Endothelial cell of umbilical vein (primary cell): ENCODE measurements at regions not wholly inside any gene's neighbourhood (a gene's known extent, or its start where the extent isn't known, plus 50 kb on each side); places are given as distances from the start of the nearest gene placed in this dataset.

Experiments used
- BruUV-seq: library from RNA; stranded (reverse); fragments of 400-500 nt; replicated peaks from 2 replicates; lab custom pipeline; 2021; lab: Mats Ljungman, UMichigan
- CTCF ChIA-PET: fragments of 300-600, 350-600 bp; sonication (Branson Sonifier 250); formaldehyde crosslinking; loops from one replicate; lab custom pipeline; 2021; ENCODE audit warnings: antibody characterized with exemption, inconsistent platforms; lab: Charles Lee
- POLR2A ChIA-PET: fragments of 300-600, 350-600 bp; sonication (Branson Sonifier 250); formaldehyde crosslinking; loops from one replicate; lab custom pipeline; 2021; ENCODE audit warnings: antibody characterized with exemption, inconsistent platforms; lab: Charles Lee
- DNase-seq: peaks from one replicate; pipeline ENCODE4 v3.0.0-alpha.2; 2011; ENCODE audit warnings: low read depth, low spot score
- FAIRE-seq: peaks from 2 replicates; lab custom pipeline; 2011; peaks lifted over from hg19 to GRCh38; lab: Jason Lieb, UNC
- H2AFZ ChIP-seq: 2 replicates; pipeline ENCODE4 v1.6.0; 2012; ENCODE audit warnings: low read depth, low read length, control low read depth, inconsistent platforms
- H3K27ac ChIP-seq: 2 replicates; pipeline ENCODE4 v1.5.1; 2011; ENCODE audit warnings: low read depth, mild to moderate bottlenecking, control low read depth, low read length, moderate library complexity; ENCODE audit not compliant: insufficient read depth
- H3K27me3 ChIP-seq, 2 experiments: 2 replicates each; pipeline versions ENCODE4 v1.6.0 to v1.6.1; 2011; ENCODE audit warnings: low read length in 2 of 2, mixed read lengths in 1 of 2; ENCODE audit not compliant: control insufficient read depth in 2 of 2, insufficient read depth in 2 of 2
- H3K36me3 ChIP-seq, 2 experiments: 2 replicates in 1 of 2; 3 replicates in 1 of 2; pipeline ENCODE4 v1.5.1; 2011; ENCODE audit warnings: low read length in 2 of 2, mild to moderate bottlenecking in 1 of 2, moderate library complexity in 1 of 2; ENCODE audit not compliant: control insufficient read depth in 2 of 2, insufficient read depth in 2 of 2; ENCODE audit errors: extremely low read depth in 1 of 2
- H3K4me1 ChIP-seq: 3 replicates; pipeline ENCODE4 v1.5.1; 2011; ENCODE audit warnings: mild to moderate bottlenecking, low read length; ENCODE audit not compliant: control insufficient read depth, insufficient read depth; ENCODE audit errors: extremely low read depth
- H3K4me2 ChIP-seq: 2 replicates; pipeline ENCODE4 v1.6.1; 2011; ENCODE audit warnings: low read length, control low read depth, mixed read lengths; ENCODE audit not compliant: insufficient read depth
- H3K4me3 ChIP-seq, 3 experiments: fragments of 200-600 bp in 1 of 3; sonication (generic), shearing (Covaris generic) in 1 of 3; replicated peaks in 1 of 3; 2 replicates each; pipeline ENCODE4 v1.5.1; 2011 to 2016; ENCODE audit warnings: control low read depth in 3 of 3, low read length in 3 of 3, mild to moderate bottlenecking in 2 of 3, inconsistent platforms in 1 of 3, low read depth in 1 of 3, moderate library complexity in 1 of 3; ENCODE audit not compliant: insufficient read depth in 1 of 3
- H3K79me2 ChIP-seq: 2 replicates; pipeline ENCODE4 v1.6.0; 2012; ENCODE audit warnings: low read length, inconsistent platforms; ENCODE audit not compliant: control insufficient read depth, insufficient read depth
- H3K9ac ChIP-seq: replicated peaks from 2 replicates; pipeline ENCODE3; 2011; ENCODE audit warnings: low read length, control low read depth; ENCODE audit not compliant: insufficient read depth; ENCODE audit errors: extremely low read depth
- H3K9me1 ChIP-seq: replicated peaks from 3 replicates; pipeline ENCODE4 v1.6.0; 2011; ENCODE audit warnings: mild to moderate bottlenecking, low read length; ENCODE audit not compliant: control insufficient read depth, insufficient read depth; ENCODE audit errors: extremely low read depth
- H3K9me3 ChIP-seq: replicated peaks from 2 replicates; pipeline ENCODE4 v1.5.1; 2012; ENCODE audit warnings: low read length, inconsistent platforms; ENCODE audit not compliant: control insufficient read depth, insufficient read depth
- H4K20me1 ChIP-seq: replicated peaks from 2 replicates; pipeline ENCODE3; 2011; ENCODE audit warnings: mild to moderate bottlenecking, low read length; ENCODE audit not compliant: control insufficient read depth, insufficient read depth; ENCODE audit errors: extremely low read depth
- CTCF ChIP-seq, 2 donors: IDR thresholded peaks; 1 replicate in 1 of 2; 2 replicates in 1 of 2; pipeline ENCODE4 v1.5.1; 2011; ENCODE audit warnings: low read length in 2 of 2, mild to moderate bottlenecking in 2 of 2, moderate library complexity in 2 of 2, control low read depth in 1 of 2, inconsistent platforms in 1 of 2, low read depth in 1 of 2; ENCODE audit not compliant: insufficient read depth in 1 of 2; ENCODE audit errors: extremely low read depth in 1 of 2
- EZH2 ChIP-seq: IDR thresholded peaks from 2 replicates; pipeline ENCODE4 v1.6.1; 2012; ENCODE audit warnings: borderline replicate concordance, low read depth, mild to moderate bottlenecking, moderate library complexity, low read length, inconsistent platforms; ENCODE audit not compliant: severe bottlenecking
- FOS ChIP-seq: IDR thresholded peaks from 2 replicates; pipeline ENCODE4 v1.6.1; 2011; ENCODE audit warnings: mild to moderate bottlenecking, low read length, moderate library complexity, borderline replicate concordance; ENCODE audit not compliant: insufficient read depth
- GATA2 ChIP-seq: IDR thresholded peaks from 2 replicates; pipeline ENCODE4 v1.7.0; 2011; ENCODE audit warnings: low read depth, mild to moderate bottlenecking, moderate library complexity, mixed read lengths, low read length; ENCODE audit not compliant: insufficient read length, insufficient read depth
- JUN ChIP-seq: IDR thresholded peaks from 2 replicates; pipeline ENCODE4 v1.6.1; 2011; ENCODE audit warnings: borderline replicate concordance, low read depth; ENCODE audit not compliant: insufficient read length, insufficient read depth
- MAX ChIP-seq: IDR thresholded peaks from 2 replicates; pipeline ENCODE4 v1.6.1; 2011; ENCODE audit not compliant: insufficient read depth, insufficient read length
- MYC ChIP-seq: IDR thresholded peaks from one replicate; pipeline ENCODE4 v1.6.1; 2011; ENCODE audit warnings: mild to moderate bottlenecking, low read depth, low read length
- POLR2A ChIP-seq: IDR thresholded peaks from 2 replicates; pipeline ENCODE4 v1.6.1; 2012; ENCODE audit warnings: low read depth, mild to moderate bottlenecking, control low read depth, low read length
- POLR2AphosphoS5 ChIP-seq: IDR thresholded peaks from 2 replicates; pipeline ENCODE4 v1.6.1; 2012; ENCODE audit warnings: low read depth, mild to moderate bottlenecking, control low read depth, low read length, moderate library complexity; ENCODE audit not compliant: insufficient read depth
- dilution Hi-C: fragments of 300-500 bp; cut with MboI; formaldehyde crosslinking; loops from one replicate; pipeline ENCODE4 v1.15.0; 2019; ENCODE audit warnings: low sequenced_read_pairs; ENCODE audit not compliant: extremely low pct_ligation_motif_present
- intact Hi-C: fragments of 100-400 bp; cut with micrococcal nuclease; formaldehyde crosslinking; loops from one replicate; pipeline ENCODE4 v1.10.0; 2022

- dilution Hi-C loops, result no loop called here
- BruUV-seq, result TSS peak; percentile 100
Measured at GRCh38 chr6:26240157-26241032, 124.6 kb upstream of the BTN3A2 start.

More at GRCh38 chr6:26240157-26241032, 124.6 kb upstream of the BTN3A2 start:
- H3K9me3 ChIP-seq, result no peaks in the 10 kb centered on the region
- DNase-seq, result peak; percentile 85
- TF ChIP-seq GATA2 (no peak), EZH2 (no peak), POLR2AphosphoS5 (peak; percentile 91), MYC (no peak), CTCF (IDR thresholded peaks at IDR 0.05; ENCODE audit: extremely low read depth in 1 of 2, insufficient read depth in 1 of 2, low read depth in 1 of 2, low read length in 2 of 2) (no peak), FOS (no peak), POLR2A (peak; percentile 98), JUN (no peak), MAX (no peak)
- ChIA-PET CTCF (no interaction called here), POLR2A (interaction anchor here (1.0 kb wide), 1 partner anchor 10 kb away, joined by 5 read pairs; a partner anchor contains a TSS)
- H3K4me1 ChIP-seq, result peaks cover 3% of the 10 kb centered on the region
- H4K20me1 ChIP-seq, result no peaks in the 10 kb centered on the region
- peak overlapping the region; percentile 40 to 77 (median 66) for H3K4me3 ChIP-seq
- H3K4me2 ChIP-seq, result peak overlapping the region; percentile 88
- H3K27ac ChIP-seq, result peak overlapping the region; percentile 79
- H3K9me1 ChIP-seq, result no peaks in the 10 kb centered on the region
- H3K27me3 ChIP-seq, result no peaks in the 10 kb centered on the region
- peak overlapping the region; percentile 47 for H2AFZ ChIP-seq
- peak overlapping the region; percentile 89 for H3K9ac ChIP-seq
- H3K36me3 ChIP-seq, result no peaks in the 10 kb centered on the region
- H3K79me2 ChIP-seq, result no peaks in the 10 kb centered on the region
- intact Hi-C loops, result loop anchor here (1.0 to 2.0 kb wide), 5 partner anchors 9 to 44 kb away; a partner anchor contains a TSS
- FAIRE-seq, result peak; percentile 67
